ENCODE measurements at regions not wholly inside any gene's neighbourhood (a gene's known extent, or its start where the extent isn't known, plus 50 kb on each side); places are given as distances from the start of the nearest gene placed in this dataset.

- no peak for TF ChIP-seq POLR2A (IDR thresholded peaks at IDR 0.05)
- TF ChIP-seq, protein P1, sequence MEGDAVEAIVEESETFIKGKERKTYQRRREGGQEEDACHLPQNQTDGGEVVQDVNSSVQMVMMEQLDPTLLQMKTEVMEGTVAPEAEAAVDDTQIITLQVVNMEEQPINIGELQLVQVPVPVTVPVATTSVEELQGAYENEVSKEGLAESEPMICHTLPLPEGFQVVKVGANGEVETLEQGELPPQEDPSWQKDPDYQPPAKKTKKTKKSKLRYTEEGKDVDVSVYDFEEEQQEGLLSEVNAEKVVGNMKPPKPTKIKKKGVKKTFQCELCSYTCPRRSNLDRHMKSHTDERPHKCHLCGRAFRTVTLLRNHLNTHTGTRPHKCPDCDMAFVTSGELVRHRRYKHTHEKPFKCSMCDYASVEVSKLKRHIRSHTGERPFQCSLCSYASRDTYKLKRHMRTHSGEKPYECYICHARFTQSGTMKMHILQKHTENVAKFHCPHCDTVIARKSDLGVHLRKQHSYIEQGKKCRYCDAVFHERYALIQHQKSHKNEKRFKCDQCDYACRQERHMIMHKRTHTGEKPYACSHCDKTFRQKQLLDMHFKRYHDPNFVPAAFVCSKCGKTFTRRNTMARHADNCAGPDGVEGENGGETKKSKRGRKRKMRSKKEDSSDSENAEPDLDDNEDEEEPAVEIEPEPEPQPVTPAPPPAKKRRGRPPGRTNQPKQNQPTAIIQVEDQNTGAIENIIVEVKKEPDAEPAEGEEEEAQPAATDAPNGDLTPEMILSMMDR (IDR thresholded peaks at IDR 0.05 in 8 of 11, conservative IDR thresholded peaks at IDR 0.05 in 3 of 11): no peak
These were observed 101.2 kb upstream of the BOD1L1 start for GRCh38 chr4:13728761-13729160.

Measured in spleen (tissue), 7 donors.